ENCODE measurements at regions not wholly inside any gene's neighbourhood (a gene's known extent, or its start where the extent isn't known, plus 50 kb on each side); places are given as distances from the start of the nearest gene placed in this dataset.

- TF ChIP-seq CTCF (IDR thresholded peaks at IDR 0.05; ENCODE audit: insufficient read depth, low read length, poor library complexity, severe bottlenecking) (no peak), EZH2phosphoT487 (conservative IDR thresholded peaks at IDR 0.05; ENCODE audit: low read length) (no peak)
These were observed 413.5 kb downstream of the GRIA2 start for GRCh38 chr4:157634057-157634456.

Data from SU-DHL-6 (cell line).